ENCODE measurements at regions not wholly inside any gene's neighbourhood (a gene's known extent, or its start where the extent isn't known, plus 50 kb on each side); places are given as distances from the start of the nearest gene placed in this dataset.
"Not testable (repeated sequence)": the region's sequence is repeated elsewhere in the genome, so short reads cannot be mapped to it uniquely, and the experiment has no call there.

- DNase-seq (ENCODE audit: low read depth in 2 of 3, low spot score in 2 of 3): no peak
Observed at GRCh38 chr10:108014145-108014901, 849.8 kb upstream of the SORCS1 start.

- no peak for DNase-seq (ENCODE audit: low read depth in 2 of 3, low spot score in 2 of 3)
Observed at GRCh38 chr10:108005627-108006026, 841.1 kb upstream of the SORCS1 start.

- DNase-seq (ENCODE audit: low read depth in 2 of 3, low spot score in 2 of 3): no peak
Observed at GRCh38 chr10:108003576-108003975, 839.1 kb upstream of the SORCS1 start.

GRCh38 chr10:108003061-108003460, 838.6 kb upstream of the SORCS1 start:
- no peak for DNase-seq (ENCODE audit: low read depth in 2 of 3, low spot score in 2 of 3)

GRCh38 chr10:108000365-108000764, 835.9 kb upstream of the SORCS1 start:
- DNase-seq (ENCODE audit: low read depth in 2 of 3, low spot score in 2 of 3): no peak

- DNase-seq (ENCODE audit: low read depth in 2 of 3, low spot score in 2 of 3): no peak
Observed at GRCh38 chr10:107994621-107995270, 830.2 kb upstream of the SORCS1 start.

- DNase-seq (ENCODE audit: low read depth in 2 of 3, low spot score in 2 of 3): no peak
Observed at GRCh38 chr10:107986571-107986970, 822.1 kb upstream of the SORCS1 start.

- DNase-seq (ENCODE audit: low read depth in 2 of 3, low spot score in 2 of 3): no peak
Observed at GRCh38 chr10:107984581-107984980, 820.1 kb upstream of the SORCS1 start.

GRCh38 chr10:107984149-107984548, 819.6 kb upstream of the SORCS1 start:
- DNase-seq (ENCODE audit: low read depth in 2 of 3, low spot score in 2 of 3): no peak

- no peak for DNase-seq (ENCODE audit: low read depth in 2 of 3, low spot score in 2 of 3)
Observed at GRCh38 chr10:107978455-107978854, 813.9 kb upstream of the SORCS1 start.

- no peak for DNase-seq (ENCODE audit: low read depth in 2 of 3, low spot score in 2 of 3)
Observed at GRCh38 chr10:107971973-107972372, 807.5 kb upstream of the SORCS1 start.

GRCh38 chr10:107971411-107971810, 806.9 kb upstream of the SORCS1 start:
- DNase-seq (ENCODE audit: low read depth in 2 of 3, low spot score in 2 of 3): no peak

GRCh38 chr10:107970512-107970911, 806.0 kb upstream of the SORCS1 start:
- no peak for DNase-seq (ENCODE audit: low read depth in 2 of 3, low spot score in 2 of 3)

GRCh38 chr10:107969936-107970335, 805.4 kb upstream of the SORCS1 start:
- DNase-seq (ENCODE audit: low read depth in 2 of 3, low spot score in 2 of 3): no peak

- DNase-seq (ENCODE audit: low read depth in 2 of 3, low spot score in 2 of 3): no peak
Observed at GRCh38 chr10:107966826-107967225, 802.3 kb upstream of the SORCS1 start.

GRCh38 chr10:107952649-107953556, 788.4 kb upstream of the SORCS1 start:
- no peak for DNase-seq (ENCODE audit: low read depth in 2 of 3, low spot score in 2 of 3)

GRCh38 chr10:107950411-107951062, 786.0 kb upstream of the SORCS1 start:
- not testable (repeated sequence) for DNase-seq (ENCODE audit: low read depth in 2 of 3, low spot score in 2 of 3)

GRCh38 chr10:107942826-107943225, 778.3 kb upstream of the SORCS1 start:
- DNase-seq (ENCODE audit: low read depth in 2 of 3, low spot score in 2 of 3): no peak

- DNase-seq (ENCODE audit: low read depth in 2 of 3, low spot score in 2 of 3): no peak
Observed at GRCh38 chr10:107933076-107933475, 768.6 kb upstream of the SORCS1 start.

GRCh38 chr10:107931808-107932207, 767.3 kb upstream of the SORCS1 start:
- no peak for DNase-seq (ENCODE audit: low read depth in 2 of 3, low spot score in 2 of 3)

- no peak for DNase-seq (ENCODE audit: low read depth in 2 of 3, low spot score in 2 of 3)
Observed at GRCh38 chr10:107930037-107930436, 765.5 kb upstream of the SORCS1 start.
